ENCODE measurements at regions not wholly inside any gene's neighbourhood (a gene's known extent, or its start where the extent isn't known, plus 50 kb on each side); places are given as distances from the start of the nearest gene placed in this dataset.

DNA sequence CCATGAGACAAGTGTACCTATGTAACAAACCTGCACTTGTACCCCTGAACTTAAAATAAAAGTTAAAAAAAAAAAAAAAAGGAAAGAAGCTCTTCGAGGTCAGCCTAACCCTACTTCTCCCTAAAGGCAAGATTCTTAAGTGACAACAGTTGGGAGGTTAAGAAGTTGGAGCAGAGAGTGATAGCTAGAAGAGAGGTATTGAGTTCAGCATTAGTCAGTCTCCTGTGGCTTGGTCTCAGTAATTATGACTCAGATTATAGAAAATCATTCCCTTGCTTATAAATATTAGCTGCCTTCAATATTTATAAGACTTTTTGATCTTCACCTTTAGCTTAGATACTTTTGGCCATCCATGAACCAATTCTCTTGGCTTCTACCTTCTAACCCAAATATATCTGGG is 926.8 kb upstream of the SLC39A10 start:
- no peak overlapping the region for H3K4me3 ChIP-seq (ENCODE audit: low read depth, low read length)
- no peak for TF ChIP-seq CTCF (IDR thresholded peaks at IDR 0.05; ENCODE audit: borderline replicate concordance, insufficient read depth, low read depth, low read length)

DNA sequence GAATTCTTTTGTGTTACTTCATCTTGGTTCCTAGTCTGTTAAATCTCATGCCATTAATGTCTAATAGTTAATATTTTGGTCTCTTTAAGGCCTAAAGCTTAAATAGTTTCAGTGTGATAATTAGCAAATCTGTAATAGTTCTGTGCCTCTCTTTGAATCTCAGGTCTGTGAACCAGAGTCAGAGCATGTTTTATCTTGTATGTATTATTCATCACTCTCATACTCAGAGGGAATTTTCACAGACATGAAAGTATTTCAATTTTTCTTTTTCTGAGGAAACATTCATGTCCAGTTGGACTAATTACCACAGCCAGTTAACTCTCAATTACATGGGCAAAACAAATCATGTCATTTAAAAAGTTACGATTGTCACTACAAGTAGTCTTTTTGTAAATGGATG is 931.9 kb upstream of the SLC39A10 start:
- no peak overlapping the region for H3K4me3 ChIP-seq (ENCODE audit: low read depth, low read length)
- TF ChIP-seq CTCF (IDR thresholded peaks at IDR 0.05; ENCODE audit: borderline replicate concordance, insufficient read depth, low read depth, low read length) = no peak

DNA sequence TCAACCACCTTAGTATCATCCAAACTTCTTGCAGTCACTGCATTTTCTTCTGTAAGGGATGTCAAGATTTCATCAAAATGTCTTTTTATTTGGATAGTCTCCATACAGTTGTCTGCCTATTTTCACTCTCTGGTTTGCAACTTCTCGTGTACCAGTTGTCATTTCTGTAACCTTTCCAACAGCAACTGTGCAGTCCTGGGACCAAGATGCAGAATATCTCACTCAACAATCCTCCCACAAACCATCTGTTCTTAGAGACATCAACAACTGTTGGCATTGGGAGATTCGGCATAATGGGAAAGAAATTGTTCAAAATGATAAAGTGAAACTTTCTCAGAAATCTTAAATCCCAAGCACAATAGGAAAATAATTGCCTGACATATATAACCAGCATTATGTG is 933.6 kb upstream of the SLC39A10 start:
- no peak for TF ChIP-seq CTCF (IDR thresholded peaks at IDR 0.05; ENCODE audit: borderline replicate concordance, insufficient read depth, low read depth, low read length)
- H3K4me3 ChIP-seq (ENCODE audit: low read depth, low read length) = no peak overlapping the region

- no peak overlapping the region for H3K4me3 ChIP-seq (ENCODE audit: low read depth, low read length)
- no peak for TF ChIP-seq CTCF (IDR thresholded peaks at IDR 0.05; ENCODE audit: borderline replicate concordance, insufficient read depth, low read depth, low read length)
These were observed 935.8 kb upstream of the SLC39A10 start for GRCh38 chr2:194721227-194721626.

DNA sequence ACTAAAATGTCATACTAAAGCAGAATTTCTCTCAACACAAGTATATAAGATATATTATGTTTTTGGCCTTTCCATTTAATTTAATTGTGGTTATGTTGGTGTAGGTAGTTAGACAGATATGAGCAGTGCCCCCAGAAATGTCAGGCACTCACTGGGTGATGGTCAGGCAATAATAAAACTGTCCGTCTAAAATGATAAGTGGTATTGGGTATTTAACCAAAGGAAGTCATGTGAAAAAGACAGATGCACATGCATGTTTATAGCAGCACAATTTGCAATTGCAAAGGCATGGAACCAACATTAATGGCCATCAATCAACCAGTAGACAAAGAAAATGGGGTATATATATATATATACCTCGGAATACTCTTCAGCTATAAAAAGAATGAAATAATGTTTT is 936.6 kb upstream of the SLC39A10 start:
- H3K4me3 ChIP-seq (ENCODE audit: low read depth, low read length) = no peak overlapping the region
- no peak for TF ChIP-seq CTCF (IDR thresholded peaks at IDR 0.05; ENCODE audit: borderline replicate concordance, insufficient read depth, low read depth, low read length)

DNA sequence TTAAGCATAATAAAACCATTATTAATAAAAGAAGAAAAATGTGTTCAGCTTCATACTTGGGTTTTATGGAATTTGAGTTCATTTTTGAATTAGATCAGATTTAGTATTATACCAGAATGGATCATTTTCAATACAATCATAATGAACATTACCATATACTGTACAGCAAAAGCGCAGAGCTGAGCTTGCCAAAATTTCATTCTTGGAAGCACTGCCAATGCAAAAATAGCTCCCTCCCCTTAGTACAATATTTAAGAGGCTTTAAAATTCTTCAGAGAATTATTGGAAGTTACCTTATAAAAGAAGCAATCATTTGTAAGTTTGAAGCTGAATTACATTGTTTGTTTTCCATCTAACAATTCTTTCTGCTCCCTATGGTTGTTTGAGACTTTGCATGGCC is 938.1 kb upstream of the SLC39A10 start:
- TF ChIP-seq CTCF (IDR thresholded peaks at IDR 0.05; ENCODE audit: borderline replicate concordance, insufficient read depth, low read depth, low read length) = no peak
- no peak overlapping the region for H3K4me3 ChIP-seq (ENCODE audit: low read depth, low read length)

DNA sequence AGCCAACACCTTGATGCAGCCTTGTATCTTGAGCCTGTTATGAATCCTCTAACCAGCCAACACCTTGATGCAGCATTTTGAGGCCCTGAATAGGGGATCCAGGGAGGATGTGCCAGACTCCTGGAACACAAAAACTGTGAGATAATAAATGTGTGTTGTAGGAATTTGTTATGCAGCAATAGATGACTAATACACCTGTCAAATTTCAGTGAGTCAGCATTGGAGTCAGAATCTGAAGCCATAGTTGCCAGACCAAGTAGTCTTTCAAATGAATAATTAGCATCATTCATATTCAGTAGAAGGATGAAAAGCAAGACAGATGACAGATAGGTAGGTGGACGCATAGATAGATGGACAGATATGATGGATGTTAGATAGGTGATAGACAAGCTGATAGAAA is 942.5 kb upstream of the SLC39A10 start:
- H3K4me3 ChIP-seq (ENCODE audit: low read depth, low read length) = no peak overlapping the region
- TF ChIP-seq CTCF (IDR thresholded peaks at IDR 0.05; ENCODE audit: borderline replicate concordance, insufficient read depth, low read depth, low read length) = no peak
